G401 (cell line): ENCODE measurements at regions not wholly inside any gene's neighbourhood (a gene's known extent, or its start where the extent isn't known, plus 50 kb on each side); places are given as distances from the start of the nearest gene placed in this dataset.
A peak's percentile ranks its signal among the peaks of the same experiment; 100 is the strongest.
"Not testable (repeated sequence)": the region's sequence is repeated elsewhere in the genome, so short reads cannot be mapped to it uniquely, and the experiment has no call there.

Experiments
- DNase-seq: peaks from one replicate; pipeline ENCODE4 v3.0.0-alpha.2; 2015; ENCODE audit warnings: low spot score
- in situ Hi-C: cut with HindIII; loops from 2 replicates; pipeline ENCODE4 v1.10.0; 2016; ENCODE audit warnings: low sequenced_read_pairs, mixed read lengths

DNA sequence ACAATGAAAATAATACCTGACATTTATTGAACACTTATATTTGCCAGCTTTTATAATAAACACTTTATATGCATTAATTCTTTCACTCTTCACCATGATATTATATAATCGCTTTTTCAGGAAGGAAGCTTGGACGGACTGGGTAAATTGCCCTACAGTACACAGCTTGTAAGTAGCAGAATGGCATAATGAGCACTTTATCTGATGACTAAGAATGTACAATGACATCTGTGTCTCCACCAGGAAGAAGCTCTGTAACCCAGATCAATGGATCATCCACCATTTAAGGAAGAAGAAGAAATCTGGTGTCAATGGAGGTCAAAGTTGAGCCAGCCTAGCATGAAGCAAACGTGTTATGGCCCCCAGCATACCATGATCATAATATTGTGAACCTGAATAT, 444.0 kb upstream of the SPHKAP start:
- in situ Hi-C loops, result no loop called here
- no peak for DNase-seq

- in situ Hi-C loops, result no loop called here
- no peak for DNase-seq
Observed at GRCh38 chr2:228624733-228625132, 443.2 kb upstream of the SPHKAP start.

GRCh38 chr2:228615496-228615895, 434.0 kb upstream of the SPHKAP start:
- in situ Hi-C loops, result no loop called here
- no peak for DNase-seq

DNA sequence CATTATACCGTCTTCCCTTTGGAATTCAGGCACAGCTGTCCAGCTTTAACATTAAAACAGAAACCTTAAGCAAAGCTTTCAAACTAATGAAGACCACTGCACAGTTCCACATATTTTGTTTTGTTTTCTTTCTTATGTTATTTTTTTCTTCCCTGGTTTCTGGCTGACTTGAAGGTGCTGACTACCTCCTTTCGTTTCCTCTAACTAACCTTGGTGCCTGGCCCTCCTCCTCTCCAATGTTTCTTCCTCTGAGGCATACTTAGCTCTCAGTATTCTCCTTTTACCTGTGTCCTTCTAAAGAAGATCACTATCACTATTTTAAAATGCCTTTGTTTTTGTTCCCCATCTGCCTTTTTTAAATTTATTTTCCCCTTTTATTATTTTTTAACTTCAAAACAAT, 433.3 kb upstream of the SPHKAP start:
- no peak for DNase-seq
- in situ Hi-C loops, result no loop called here

DNA sequence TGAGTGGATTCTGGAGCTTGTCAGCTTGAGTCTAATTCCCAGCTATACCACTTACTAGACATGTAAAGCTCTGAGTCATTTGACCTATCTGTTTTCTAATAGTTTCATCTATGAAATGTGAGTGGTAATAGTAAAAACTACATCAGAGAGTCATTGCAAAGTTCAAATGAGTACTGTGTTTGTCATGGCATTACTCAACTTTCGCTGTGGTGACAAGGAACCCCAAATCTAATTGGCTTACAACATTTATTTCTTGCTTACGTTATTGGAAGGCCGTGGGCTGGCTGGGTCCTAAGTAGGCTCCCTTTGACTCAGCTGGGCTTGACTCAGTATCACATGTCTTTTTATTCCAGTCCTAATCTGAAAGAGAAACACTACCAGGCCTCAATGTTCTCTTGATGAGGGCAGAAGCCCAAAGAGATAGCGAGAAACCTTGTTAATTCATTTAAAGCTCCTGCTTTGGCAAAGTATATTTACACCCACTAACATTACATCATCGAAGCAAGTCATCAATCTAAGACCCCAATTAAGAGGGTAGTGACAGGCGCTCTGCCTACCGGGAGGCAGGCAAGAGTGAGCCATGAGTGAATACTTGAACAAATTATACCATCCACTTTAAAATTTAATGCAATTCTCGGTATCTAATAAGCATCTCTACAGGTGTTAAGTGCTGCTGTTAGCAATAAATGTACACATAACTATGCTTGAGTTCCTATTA, 431.8 kb upstream of the SPHKAP start:
- in situ Hi-C loops, result no loop called here
- DNase-seq, result no peak

GRCh38 chr2:228611171-228611570, 429.7 kb upstream of the SPHKAP start:
- in situ Hi-C loops, result no loop called here
- DNase-seq, result no peak

GRCh38 chr2:228602288-228602687, 420.8 kb upstream of the SPHKAP start:
- no peak for DNase-seq
- in situ Hi-C loops, result no loop called here

GRCh38 chr2:228600265-228600664, 418.8 kb upstream of the SPHKAP start:
- no peak for DNase-seq
- in situ Hi-C loops, result no loop called here

DNA sequence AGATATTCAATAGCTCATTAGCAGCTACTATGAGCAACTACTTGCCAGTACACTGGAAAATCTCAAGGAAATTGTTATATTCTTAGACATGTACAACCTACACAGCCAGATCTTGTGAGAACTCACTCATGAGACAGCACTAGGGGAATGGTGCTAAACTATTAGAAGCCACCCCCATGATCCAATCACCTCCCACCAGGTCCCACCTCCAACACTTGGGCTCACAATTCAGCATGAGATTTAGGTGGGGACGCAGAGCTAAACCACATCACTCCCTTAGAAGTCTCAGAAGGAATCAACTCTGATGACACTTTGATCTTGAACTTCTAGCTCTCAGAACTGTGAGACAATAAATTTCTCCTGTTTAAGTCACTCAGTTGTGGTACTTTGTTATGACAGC, 418.3 kb upstream of the SPHKAP start:
- in situ Hi-C loops, result no loop called here
- DNase-seq, result no peak

GRCh38 chr2:228599297-228599696, 417.8 kb upstream of the SPHKAP start:
- DNase-seq, result no peak
- in situ Hi-C loops, result no loop called here

- DNase-seq, result no peak
- in situ Hi-C loops, result no loop called here
Observed at GRCh38 chr2:228597032-228597431, 415.5 kb upstream of the SPHKAP start.

GRCh38 chr2:228594012-228594411, 412.5 kb upstream of the SPHKAP start:
- DNase-seq, result no peak
- in situ Hi-C loops, result no loop called here

DNA sequence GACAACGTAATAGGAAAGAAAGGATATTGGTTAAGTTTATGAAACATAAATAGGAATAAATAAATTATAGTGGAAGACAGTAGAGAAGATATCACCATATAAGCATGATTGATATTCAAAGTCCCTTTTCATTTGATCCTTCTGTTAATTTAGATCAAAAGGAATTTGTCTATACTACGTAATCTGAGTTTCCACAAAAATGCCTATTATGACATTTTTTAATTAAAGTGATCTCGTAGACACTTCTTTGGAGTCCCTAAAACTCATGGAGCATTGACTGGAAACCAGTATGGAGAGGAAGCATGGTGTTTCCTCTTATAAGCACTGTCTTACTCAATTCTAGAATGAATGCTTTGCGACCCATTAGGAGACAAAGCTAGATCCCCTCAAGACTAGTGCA, 411.4 kb upstream of the SPHKAP start:
- in situ Hi-C loops, result no loop called here
- DNase-seq, result no peak

DNA sequence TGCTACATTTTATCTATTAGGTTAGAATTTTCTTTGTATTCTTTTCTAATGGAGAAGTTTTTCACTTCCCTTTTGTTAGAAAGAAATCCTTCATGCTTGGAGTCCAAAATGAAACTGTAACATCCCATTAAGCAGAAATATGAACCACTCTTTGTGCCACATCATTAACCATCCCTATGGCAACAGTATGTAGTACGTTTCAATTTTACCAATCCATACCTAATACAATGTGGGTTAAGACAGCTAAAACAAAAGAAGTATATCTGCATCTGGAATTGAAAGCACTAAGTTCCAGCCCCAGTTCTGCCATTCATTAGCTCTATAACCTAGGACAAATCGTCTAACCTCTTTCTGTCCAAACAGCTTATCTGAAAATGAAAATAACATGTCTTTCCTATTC, 409.2 kb upstream of the SPHKAP start:
- DNase-seq, result no peak
- in situ Hi-C loops, result no loop called here

- in situ Hi-C loops, result no loop called here
- DNase-seq, result no peak
Observed at GRCh38 chr2:228589115-228589514, 407.6 kb upstream of the SPHKAP start.

DNA sequence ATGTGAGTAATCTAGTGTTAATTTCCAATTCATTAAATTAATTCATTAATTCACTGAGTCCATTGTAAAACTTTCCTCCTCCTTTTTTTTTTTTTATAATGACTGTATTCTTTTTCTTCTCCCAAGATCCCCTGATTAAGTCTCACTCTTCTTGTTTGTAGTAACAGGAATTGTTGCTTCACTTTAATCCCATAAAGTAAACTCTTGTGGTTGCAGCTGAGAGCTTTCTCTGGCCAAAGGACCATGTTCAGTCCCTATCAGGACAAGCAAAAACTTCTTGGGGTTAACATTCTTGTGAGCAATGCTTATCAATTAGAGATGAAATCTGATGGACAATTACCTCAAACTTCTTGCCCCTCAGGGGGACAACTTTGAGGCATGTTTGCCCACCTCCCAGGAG, 400.2 kb upstream of the SPHKAP start:
- in situ Hi-C loops, result no loop called here
- DNase-seq, result no peak

DNA sequence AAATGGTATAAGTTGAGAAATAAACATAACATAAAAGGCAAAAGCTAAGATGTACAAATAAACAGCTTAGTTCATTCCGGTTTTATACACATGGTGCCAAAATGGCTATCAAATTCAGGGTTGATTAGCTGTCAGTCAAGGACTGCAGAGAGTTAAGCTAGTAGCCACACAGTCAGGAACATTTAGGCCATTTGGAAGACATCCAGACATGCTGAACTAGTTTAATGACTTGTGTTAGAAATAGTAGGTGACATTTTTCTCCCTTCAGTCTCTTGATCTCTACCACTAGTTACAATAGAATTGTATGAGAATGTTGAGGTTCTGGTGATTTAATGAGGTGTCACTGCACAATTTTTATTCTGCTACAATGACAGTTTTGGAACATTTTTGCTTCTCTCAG, 394.4 kb upstream of the SPHKAP start:
- DNase-seq, result peak; percentile 21
- in situ Hi-C loops, result no loop called here

DNA sequence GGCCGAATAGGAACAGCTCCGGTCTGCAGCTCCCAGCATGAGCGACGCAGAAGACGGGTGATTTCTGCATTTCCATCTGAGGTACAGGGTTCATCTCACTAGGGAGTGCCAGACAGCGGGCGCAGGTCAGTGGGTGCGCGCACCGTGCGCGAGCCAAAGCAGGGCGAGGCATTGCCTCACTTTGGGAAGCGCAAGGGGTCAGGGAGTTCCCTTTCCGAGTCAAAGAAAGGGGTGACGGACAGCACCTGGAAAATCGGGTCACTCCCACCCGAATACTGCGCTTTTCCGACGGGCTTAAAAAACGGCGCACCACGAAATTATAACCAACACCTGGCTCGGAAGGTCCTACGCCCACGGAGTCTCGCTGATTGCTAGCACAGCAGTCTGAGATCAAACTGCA, 386.8 kb upstream of the SPHKAP start:
- DNase-seq, in situ Hi-C loops: not testable (repeated sequence)

DNA sequence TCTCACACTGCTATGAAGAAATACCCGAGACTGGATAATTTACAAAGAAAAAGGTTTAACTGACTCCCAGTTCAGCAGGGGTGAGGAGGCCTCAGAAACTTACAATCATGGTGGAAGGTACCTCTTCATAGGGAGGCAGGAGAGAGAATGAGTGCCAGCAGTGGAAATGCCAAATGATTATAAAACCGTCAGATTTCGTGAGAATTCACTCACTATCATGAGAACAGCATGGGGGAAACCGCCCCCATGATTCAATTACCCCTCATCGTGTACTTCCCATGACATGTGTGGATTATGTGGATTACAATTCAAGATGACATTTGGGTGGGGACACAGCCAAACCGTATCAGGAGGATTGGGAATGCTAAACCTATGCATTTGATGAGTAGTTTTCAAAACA, 380.3 kb upstream of the SPHKAP start:
- no peak for DNase-seq
- in situ Hi-C loops, result no loop called here

DNA sequence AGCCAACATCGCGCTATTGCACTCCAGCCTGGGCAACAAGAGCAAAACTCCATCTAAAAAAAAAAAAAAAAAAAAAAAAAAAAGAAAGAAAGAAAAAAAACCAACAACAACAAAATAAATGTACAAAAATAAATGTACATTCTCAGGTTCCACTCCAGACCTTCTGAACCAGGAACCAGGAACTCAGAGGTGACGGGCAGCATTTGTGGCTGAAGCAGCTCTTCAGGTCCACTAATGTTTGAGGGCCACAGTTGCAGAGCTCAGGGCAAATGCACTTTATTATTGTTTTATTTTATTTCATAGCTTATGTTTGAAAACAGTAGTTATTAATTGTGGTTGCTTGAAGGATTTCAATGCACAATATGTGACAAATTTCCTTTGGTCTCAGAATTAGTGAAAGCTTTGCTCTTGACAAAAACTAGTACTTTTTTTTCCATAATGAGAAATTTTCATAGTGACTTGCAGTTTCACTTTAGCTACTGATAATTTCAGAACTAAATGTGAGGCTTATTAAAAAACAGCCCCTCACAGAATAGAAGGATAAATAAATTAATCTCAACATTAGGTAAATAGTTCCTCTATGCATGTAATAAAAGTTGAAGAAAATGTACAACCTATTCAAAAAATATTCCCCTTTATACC, 378.4 kb upstream of the SPHKAP start:
- DNase-seq, result no peak
- in situ Hi-C loops, result no loop called here

DNA sequence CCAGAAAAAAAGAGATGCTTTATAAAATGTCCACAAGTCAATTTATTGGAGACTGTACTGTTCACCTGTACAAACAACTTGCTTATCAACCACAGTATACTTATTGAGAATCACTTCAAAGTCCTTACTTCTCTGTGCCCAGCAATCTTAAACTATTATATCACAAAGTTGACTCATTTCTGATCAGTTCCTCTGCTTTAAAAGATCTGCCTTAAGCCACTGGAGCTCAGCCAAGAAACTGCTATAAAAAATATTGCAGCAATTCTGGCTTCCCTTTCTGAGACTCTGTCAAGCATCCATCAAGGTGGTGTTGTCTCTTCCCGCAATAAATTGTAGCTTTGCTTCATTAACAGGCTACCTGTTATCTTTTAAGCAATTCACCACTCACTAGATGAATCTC, 375.2 kb upstream of the SPHKAP start:
- in situ Hi-C loops, result no loop called here

More for the DNA sequence above, 375.2 kb upstream of the SPHKAP start:
- DNase-seq, result no peak
